ENCODE measurements at regions not wholly inside any gene's neighbourhood (a gene's known extent, or its start where the extent isn't known, plus 50 kb on each side); places are given as distances from the start of the nearest gene placed in this dataset.
"Not testable (repeated sequence)": the region's sequence is repeated elsewhere in the genome, so short reads cannot be mapped to it uniquely, and the experiment has no call there.

DNA sequence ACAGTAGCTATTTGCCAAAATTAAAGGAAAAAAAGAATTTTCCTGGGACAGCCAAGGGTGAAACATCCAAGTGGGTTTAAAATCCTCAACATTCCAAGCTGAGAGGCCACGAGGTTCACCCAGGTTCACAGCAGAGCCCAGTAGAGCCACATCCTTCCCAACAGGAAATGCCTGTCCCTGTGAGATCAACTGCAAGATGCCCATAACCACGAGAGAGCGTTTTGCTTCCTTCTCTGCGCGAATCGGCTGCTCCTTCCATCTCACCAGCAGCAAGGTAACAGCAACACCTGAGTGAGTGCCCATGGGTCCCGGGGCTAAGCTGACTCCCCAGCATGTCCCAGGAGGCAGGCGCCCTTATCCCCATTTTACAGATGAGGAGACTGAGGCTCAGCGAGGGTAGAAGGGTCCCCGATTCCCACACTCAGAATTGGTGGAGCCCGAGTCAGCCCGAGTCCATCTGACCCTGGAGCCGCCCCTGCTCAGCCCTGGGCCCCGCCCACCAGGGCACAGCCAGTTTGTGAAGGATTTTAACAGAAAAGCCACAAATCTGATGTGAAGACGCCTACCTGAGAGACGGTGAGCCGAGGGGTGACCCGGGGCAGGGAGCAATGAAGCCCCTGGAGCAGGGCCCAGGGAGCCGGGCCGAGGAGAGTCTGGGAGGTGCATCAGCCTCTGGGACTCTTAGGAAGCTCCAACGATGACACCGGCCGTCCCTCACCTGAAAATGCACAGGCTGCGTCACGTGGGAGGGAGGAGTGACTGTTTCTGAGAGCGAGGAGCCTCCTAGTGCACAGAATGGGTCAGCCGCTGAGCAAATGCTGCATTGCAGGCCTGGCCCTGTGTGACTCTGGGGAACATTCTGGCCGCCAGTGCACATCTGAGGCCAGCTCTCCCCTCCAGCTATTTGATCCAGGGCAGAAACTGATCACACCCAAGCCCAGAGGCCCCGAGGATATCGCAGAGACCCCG lies 236.9 kb upstream of the SFSWAP start:
- H2AFZ ChIP-seq (replicated peaks; ENCODE audit: low read length, poor library complexity), result no peak overlapping the region
- H3K14ac ChIP-seq (replicated peaks; ENCODE audit: low read depth, low read length), result no peak overlapping the region
- no peak overlapping the region for H2AK9ac ChIP-seq (replicated peaks; ENCODE audit: low read depth, low read length, poor library complexity)
- H3K23ac ChIP-seq (ENCODE audit: low read depth, low read length), result no peak overlapping the region
- dilution Hi-C loops (cut with HindIII; ENCODE audit: low sequenced_read_pairs, unreplicated experiment) (no loop called here), intact Hi-C loops (cut with micrococcal nuclease) (no loop called here), in situ Hi-C loops (cut with MboI; ENCODE audit: low sequenced_read_pairs) (no loop called here)
- ATAC-seq (ENCODE audit: low read depth) (no peak), DNase-seq (no peak)
- no peaks in the 10 kb centered on the region for H4K20me1 ChIP-seq (ENCODE audit: insufficient read depth, low read length)
- CTCF ChIA-PET, result no interaction called here
- H3K36me3 ChIP-seq (ENCODE audit: control insufficient read depth, insufficient read depth, low read length), result no peaks in the 10 kb centered on the region
- TF ChIP-seq, protein P1, sequence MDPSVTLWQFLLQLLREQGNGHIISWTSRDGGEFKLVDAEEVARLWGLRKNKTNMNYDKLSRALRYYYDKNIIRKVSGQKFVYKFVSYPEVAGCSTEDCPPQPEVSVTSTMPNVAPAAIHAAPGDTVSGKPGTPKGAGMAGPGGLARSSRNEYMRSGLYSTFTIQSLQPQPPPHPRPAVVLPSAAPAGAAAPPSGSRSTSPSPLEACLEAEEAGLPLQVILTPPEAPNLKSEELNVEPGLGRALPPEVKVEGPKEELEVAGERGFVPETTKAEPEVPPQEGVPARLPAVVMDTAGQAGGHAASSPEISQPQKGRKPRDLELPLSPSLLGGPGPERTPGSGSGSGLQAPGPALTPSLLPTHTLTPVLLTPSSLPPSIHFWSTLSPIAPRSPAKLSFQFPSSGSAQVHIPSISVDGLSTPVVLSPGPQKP (IDR thresholded peaks at IDR 0.05; ENCODE audit: borderline replicate concordance, low read depth, low read length), result no peak
- TF ChIP-seq CEBPB (IDR thresholded peaks at IDR 0.05; ENCODE audit: low read depth, low read length), result no peak
- H2BK15ac ChIP-seq (ENCODE audit: low read depth, low read length), result no peak overlapping the region
- 35% methylated on average over 5 of the region's 31 CpGs; no CpG with 5 or more reads in 1 of the 2 experiments for WGBS, 2 experiments (ENCODE audit: extremely low coverage in 2 of 2, insufficient read length in 1 of 2)
- peaks cover 30% of the 10 kb centered on the region for H3K9me3 ChIP-seq (ENCODE audit: control insufficient read depth, insufficient read depth, low read length)
- H4K5ac ChIP-seq (ENCODE audit: low read depth, low read length), result no peak overlapping the region
- H3K4me3 ChIP-seq (ENCODE audit: insufficient read depth, low read depth, low read length), result no peak overlapping the region
- H4K91ac ChIP-seq (ENCODE audit: insufficient read depth, low read depth, low read length), result no peak overlapping the region
- H3K18ac ChIP-seq (ENCODE audit: low read depth, low read length), result no peak overlapping the region
- no peak overlapping the region for H4K8ac ChIP-seq (ENCODE audit: low read depth in 2 of 2, low read length in 2 of 2)
- H2BK20ac ChIP-seq (ENCODE audit: low read depth, low read length), result no peak overlapping the region
- no peak overlapping the region for H3K27ac ChIP-seq (ENCODE audit: insufficient read depth, low read length)
- no peak overlapping the region for H3K4me2 ChIP-seq (ENCODE audit: low read depth, low read length)
- no peak overlapping the region for H3K4ac ChIP-seq (ENCODE audit: low read depth, low read length)
- no peaks in the 10 kb centered on the region for H3K9me1 ChIP-seq (ENCODE audit: insufficient read depth, low read length)
- BruUV-seq (replicated peaks), result no TSS peak
- no peak overlapping the region for H2BK120ac ChIP-seq (ENCODE audit: low read depth, low read length)
- no peaks in the 10 kb centered on the region for H3K4me1 ChIP-seq (ENCODE audit: control insufficient read depth, insufficient read depth, low read length)
- no peak overlapping the region for H2AK5ac ChIP-seq (ENCODE audit: low read depth, low read length)
- H3K79me1 ChIP-seq (ENCODE audit: low read depth in 1 of 2, low read length in 2 of 2), result no peaks in the 10 kb centered on the region
- no peak overlapping the region for H2BK5ac ChIP-seq (ENCODE audit: low read depth, low read length, poor library complexity, severe bottlenecking)
- H3K9ac ChIP-seq (ENCODE audit: low read depth, low read length), result no peak overlapping the region
- POLR2A ChIA-PET (ENCODE audit: unreplicated experiment), result no interaction called here
- no peak overlapping the region for H3K56ac ChIP-seq (ENCODE audit: extremely low read depth, insufficient read depth, low read length)
- no peaks in the 10 kb centered on the region for H3K27me3 ChIP-seq (ENCODE audit: control insufficient read depth, insufficient read depth, low read length)

DNA sequence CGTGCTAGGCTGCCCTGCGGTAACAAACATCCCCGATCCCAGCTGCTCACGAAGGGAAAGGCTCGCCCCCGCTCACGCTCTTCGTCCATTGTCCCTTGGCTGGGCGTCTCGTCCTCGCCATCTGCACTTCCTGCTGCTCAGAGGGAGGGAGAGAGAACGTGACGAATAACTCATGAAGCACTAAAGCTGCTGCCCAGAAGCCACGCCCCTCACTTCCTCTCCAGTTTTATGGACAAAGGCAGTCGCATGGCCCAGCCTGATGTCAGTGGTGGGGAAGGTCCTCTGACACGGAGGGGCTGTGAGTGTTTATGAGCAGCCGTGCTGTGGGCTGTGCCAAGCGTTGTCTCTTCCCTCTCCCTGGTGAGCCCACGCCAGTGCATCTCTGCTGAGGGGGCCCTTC lies 235.9 kb upstream of the SFSWAP start:
- H3K27ac ChIP-seq (ENCODE audit: insufficient read depth, low read length); DNase-seq; H4K20me1 ChIP-seq (ENCODE audit: insufficient read depth, low read length); H3K36me3 ChIP-seq (ENCODE audit: control insufficient read depth, insufficient read depth, low read length); H3K23ac ChIP-seq (ENCODE audit: low read depth, low read length); H2BK20ac ChIP-seq (ENCODE audit: low read depth, low read length); H3K4me2 ChIP-seq (ENCODE audit: low read depth, low read length); H2BK5ac ChIP-seq (ENCODE audit: low read depth, low read length, poor library complexity, severe bottlenecking); H2AFZ ChIP-seq (replicated peaks; ENCODE audit: low read length, poor library complexity); H2AK5ac ChIP-seq (ENCODE audit: low read depth, low read length); H3K79me1 ChIP-seq (ENCODE audit: low read depth in 1 of 2, low read length in 2 of 2); H2BK120ac ChIP-seq (ENCODE audit: low read depth, low read length); H3K4me3 ChIP-seq (ENCODE audit: insufficient read depth, low read depth, low read length); H3K4ac ChIP-seq (ENCODE audit: low read depth, low read length); POLR2A ChIA-PET (ENCODE audit: unreplicated experiment); CTCF ChIA-PET; H3K9me1 ChIP-seq (ENCODE audit: insufficient read depth, low read length); H3K18ac ChIP-seq (ENCODE audit: low read depth, low read length); H3K27me3 ChIP-seq (ENCODE audit: control insufficient read depth, insufficient read depth, low read length); H3K14ac ChIP-seq (replicated peaks; ENCODE audit: low read depth, low read length); H2BK15ac ChIP-seq (ENCODE audit: low read depth, low read length); H3K9ac ChIP-seq (ENCODE audit: low read depth, low read length); H2AK9ac ChIP-seq (replicated peaks; ENCODE audit: low read depth, low read length, poor library complexity); H4K5ac ChIP-seq (ENCODE audit: low read depth, low read length); BruUV-seq (replicated peaks); ATAC-seq (ENCODE audit: low read depth); in situ Hi-C loops (cut with MboI; ENCODE audit: low sequenced_read_pairs); H3K56ac ChIP-seq (ENCODE audit: extremely low read depth, insufficient read depth, low read length); dilution Hi-C loops (cut with HindIII; ENCODE audit: low sequenced_read_pairs, unreplicated experiment); H4K91ac ChIP-seq (ENCODE audit: insufficient read depth, low read depth, low read length); intact Hi-C loops (cut with micrococcal nuclease); H4K8ac ChIP-seq (ENCODE audit: low read depth in 2 of 2, low read length in 2 of 2); H3K4me1 ChIP-seq (ENCODE audit: control insufficient read depth, insufficient read depth, low read length): not testable (repeated sequence)
- peaks cover 31% of the 10 kb centered on the region for H3K9me3 ChIP-seq (ENCODE audit: control insufficient read depth, insufficient read depth, low read length)
- no CpG with 5 or more reads among the region's 19 CpGs for WGBS, 2 experiments (ENCODE audit: extremely low coverage in 2 of 2, insufficient read length in 1 of 2)

Measured in IMR-90 (cell line).